ENCODE measurements at regions not wholly inside any gene's neighbourhood (a gene's known extent, or its start where the extent isn't known, plus 50 kb on each side); places are given as distances from the start of the nearest gene placed in this dataset.

DNA sequence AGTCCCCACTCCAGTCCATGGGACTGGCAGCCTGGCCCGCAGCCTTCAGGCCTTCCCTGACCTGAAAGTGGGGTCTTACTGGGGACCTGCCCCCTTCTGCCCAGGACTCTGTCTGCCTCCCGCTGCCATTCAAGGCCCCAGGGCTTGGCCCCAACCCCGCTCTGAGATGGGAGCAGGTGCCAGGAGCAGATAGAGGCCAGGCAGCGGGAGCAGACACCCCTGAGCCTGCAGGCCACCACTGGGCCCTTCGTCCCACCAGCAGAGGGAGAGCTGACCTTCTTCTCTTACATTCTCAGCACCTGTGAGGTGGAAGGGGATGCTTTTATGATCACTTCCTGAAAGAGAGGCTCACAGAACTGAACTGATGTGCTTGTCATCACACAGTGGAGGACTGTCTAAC is 62.2 kb upstream of the TINAGL1 start:
- TF ChIP-seq, protein P1, sequence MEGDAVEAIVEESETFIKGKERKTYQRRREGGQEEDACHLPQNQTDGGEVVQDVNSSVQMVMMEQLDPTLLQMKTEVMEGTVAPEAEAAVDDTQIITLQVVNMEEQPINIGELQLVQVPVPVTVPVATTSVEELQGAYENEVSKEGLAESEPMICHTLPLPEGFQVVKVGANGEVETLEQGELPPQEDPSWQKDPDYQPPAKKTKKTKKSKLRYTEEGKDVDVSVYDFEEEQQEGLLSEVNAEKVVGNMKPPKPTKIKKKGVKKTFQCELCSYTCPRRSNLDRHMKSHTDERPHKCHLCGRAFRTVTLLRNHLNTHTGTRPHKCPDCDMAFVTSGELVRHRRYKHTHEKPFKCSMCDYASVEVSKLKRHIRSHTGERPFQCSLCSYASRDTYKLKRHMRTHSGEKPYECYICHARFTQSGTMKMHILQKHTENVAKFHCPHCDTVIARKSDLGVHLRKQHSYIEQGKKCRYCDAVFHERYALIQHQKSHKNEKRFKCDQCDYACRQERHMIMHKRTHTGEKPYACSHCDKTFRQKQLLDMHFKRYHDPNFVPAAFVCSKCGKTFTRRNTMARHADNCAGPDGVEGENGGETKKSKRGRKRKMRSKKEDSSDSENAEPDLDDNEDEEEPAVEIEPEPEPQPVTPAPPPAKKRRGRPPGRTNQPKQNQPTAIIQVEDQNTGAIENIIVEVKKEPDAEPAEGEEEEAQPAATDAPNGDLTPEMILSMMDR (IDR thresholded peaks at IDR 0.05 in 4 of 5, conservative IDR thresholded peaks at IDR 0.05 in 1 of 5) = no peak
- no peak for TF ChIP-seq POLR2A (IDR thresholded peaks at IDR 0.05)
